GM12878 (cell line): ENCODE measurements at regions not wholly inside any gene's neighbourhood (a gene's known extent, or its start where the extent isn't known, plus 50 kb on each side); places are given as distances from the start of the nearest gene placed in this dataset.
"Not testable (repeated sequence)": the region's sequence is repeated elsewhere in the genome, so short reads cannot be mapped to it uniquely, and the experiment has no call there.

ENCODE experiments used
- ATAC-seq: fragments of 200-7000 bp; cut with Tn5 transposase; 3 replicates; pipeline ENCODE4 v1.9.1; 2020; ENCODE audit warnings: mild to moderate bottlenecking, moderate library complexity
- BruUV-seq: library from RNA; stranded (reverse); fragments of 400-500 nt; replicated peaks from 2 replicates; lab custom pipeline; 2021; lab: Mats Ljungman, UMichigan
- CTCF ChIA-PET: fragments of 300-600 bp; sonication (Branson Sonifier 250); formaldehyde crosslinking; extraction: SDS; loops from one replicate; lab custom pipeline; 2021; ENCODE audit warnings: inconsistent platforms; lab: Yijun Ruan, JAX
- POLR2A ChIA-PET: fragments of 350-600 bp; formaldehyde crosslinking; extraction: SDS; loops from one replicate; lab custom pipeline; 2021; ENCODE audit warnings: inconsistent platforms; lab: Charles Lee
- RAD21 ChIA-PET: fragments of 300-600 bp; sonication (Branson Sonifier 250); formaldehyde crosslinking; loops from one replicate; lab custom pipeline; 2023; ENCODE audit warnings: antibody characterized with exemption; ENCODE audit not compliant: unreplicated experiment; lab: Charles Lee
- SMC1A ChIA-PET: fragments of 300-600 bp; sonication (Branson Sonifier 250); formaldehyde crosslinking; loops from one replicate; lab custom pipeline; 2023; ENCODE audit not compliant: unreplicated experiment, uncharacterized antibody; lab: Charles Lee
- DNase-seq: peaks from one replicate; pipeline ENCODE4 v3.0.0-alpha.2; 2011; ENCODE audit warnings: low read depth, low spot score
- FAIRE-seq: peaks from 3 replicates; lab custom pipeline; 2011; peaks lifted over from hg19 to GRCh38; lab: Jason Lieb, UNC
- H2AFZ ChIP-seq: 2 replicates; pipeline ENCODE4 v1.6.0; 2011; ENCODE audit warnings: low read depth, low read length, control low read depth; ENCODE audit not compliant: control insufficient read depth
- H3K27ac ChIP-seq: 2 replicates; pipeline ENCODE4 v1.5.1; 2011; ENCODE audit warnings: control low read depth; ENCODE audit not compliant: control insufficient read depth, insufficient read depth
- H3K27me3 ChIP-seq, 2 experiments: replicated peaks in 1 of 2; 2 replicates each; pipeline versions ENCODE4 v1.6.0 to v1.6.1; 2011; ENCODE audit warnings: low read length in 1 of 2; ENCODE audit not compliant: control insufficient read depth in 2 of 2, insufficient read depth in 2 of 2
- H3K36me3 ChIP-seq, 2 experiments: 2 replicates each; pipeline ENCODE4 v1.5.1; 2011; ENCODE audit warnings: low read length in 1 of 2; ENCODE audit not compliant: control insufficient read depth in 2 of 2, insufficient read depth in 2 of 2
- H3K4me1 ChIP-seq: 2 replicates; pipeline ENCODE4 v1.6.1; 2011; ENCODE audit warnings: mild to moderate bottlenecking, low read length, moderate library complexity, mixed read lengths; ENCODE audit not compliant: control insufficient read depth, insufficient read depth
- H3K4me2 ChIP-seq: 2 replicates; pipeline ENCODE4 v1.6.0; 2011; ENCODE audit warnings: control low read depth; ENCODE audit not compliant: control insufficient read depth, insufficient read depth
- H3K4me3 ChIP-seq: fragments of 200-600 bp; sonication (generic); 2 replicates; pipeline ENCODE4 v1.5.1; 2016
- H3K79me2 ChIP-seq: 2 replicates; pipeline ENCODE4 v1.6.0; 2011; ENCODE audit warnings: low read length; ENCODE audit not compliant: control insufficient read depth, insufficient read depth
- H3K9ac ChIP-seq: 2 replicates; pipeline ENCODE4 v1.8.0; 2011; ENCODE audit warnings: low read length, control low read depth, mixed read lengths; ENCODE audit not compliant: control insufficient read depth, insufficient read depth
- H3K9me3 ChIP-seq: replicated peaks from 3 replicates; pipeline ENCODE4 v1.5.1; 2011; ENCODE audit warnings: mild to moderate bottlenecking, low read length; ENCODE audit not compliant: control insufficient read depth, insufficient read depth
- H4K20me1 ChIP-seq: 2 replicates; pipeline ENCODE4 v1.6.0; 2011; ENCODE audit not compliant: control insufficient read depth, insufficient read depth
- CHD4 ChIP-seq: fragments of 200-600 bp; sonication (generic); IDR thresholded peaks from 2 replicates; pipeline ENCODE4 v1.6.1; 2016; ENCODE audit warnings: mild to moderate bottlenecking
- EZH2 ChIP-seq: IDR thresholded peaks from 2 replicates; pipeline ENCODE4 v1.6.1; 2012; ENCODE audit warnings: low read depth, mild to moderate bottlenecking, control low read depth, inconsistent platforms, low read length, borderline replicate concordance; ENCODE audit not compliant: control insufficient read depth
- HDGF ChIP-seq: fragments of 450-650 bp; IDR thresholded peaks from 2 replicates; pipeline ENCODE4 v1.6.1; 2016; ENCODE audit warnings: antibody characterized with exemption
- NKRF ChIP-seq: fragments of 450-650 bp; conservative IDR thresholded peaks from 2 replicates; pipeline ENCODE4 v1.6.1; 2017; ENCODE audit warnings: mild to moderate bottlenecking, moderate library complexity
- NR2F1 ChIP-seq: fragments of 450-650 bp; conservative IDR thresholded peaks from 2 replicates; pipeline ENCODE4 v1.6.1; 2017; ENCODE audit warnings: mild to moderate bottlenecking
- PAX5 ChIP-seq: IDR thresholded peaks from 2 replicates; pipeline ENCODE4 v1.6.1; 2011; ENCODE audit warnings: low read depth, low read length, borderline replicate concordance
- RUNX3 ChIP-seq: IDR thresholded peaks from 2 replicates; pipeline ENCODE4 v1.6.1; 2012; ENCODE audit warnings: low read length, inconsistent platforms
- STAT1 ChIP-seq: fragments of 450-650 bp; conservative IDR thresholded peaks from 2 replicates; pipeline ENCODE4 v1.6.1; 2014; ENCODE audit warnings: antibody characterized with exemption, mild to moderate bottlenecking
- TAF1 ChIP-seq: IDR thresholded peaks from 2 replicates; pipeline ENCODE4 v1.6.1; 2011; ENCODE audit warnings: mild to moderate bottlenecking, low read depth, low read length, borderline replicate concordance
- WGBS: methylation state at CpG from one replicate; pipeline ENCODE4 v1.1.6; 2016; ENCODE audit warnings: low lambda C conversion rate; ENCODE audit not compliant: insufficient replicate concordance, insufficient coverage; ENCODE audit errors: missing lambda C conversion rate; 5-methylcytosine and 5-hydroxymethylcytosine counted together
- in situ Hi-C: fragments of 300-500 bp; cut with MboI; formaldehyde crosslinking; loops from 9 replicates; pipeline ENCODE4 v1.14.3; 2018; ENCODE audit warnings: mixed read lengths
- intact Hi-C: fragments of 100-400 bp; cut with micrococcal nuclease; formaldehyde crosslinking; loops from one replicate; pipeline ENCODE4 v1.14.2; 2022; ENCODE audit not compliant: unreplicated experiment

DNA sequence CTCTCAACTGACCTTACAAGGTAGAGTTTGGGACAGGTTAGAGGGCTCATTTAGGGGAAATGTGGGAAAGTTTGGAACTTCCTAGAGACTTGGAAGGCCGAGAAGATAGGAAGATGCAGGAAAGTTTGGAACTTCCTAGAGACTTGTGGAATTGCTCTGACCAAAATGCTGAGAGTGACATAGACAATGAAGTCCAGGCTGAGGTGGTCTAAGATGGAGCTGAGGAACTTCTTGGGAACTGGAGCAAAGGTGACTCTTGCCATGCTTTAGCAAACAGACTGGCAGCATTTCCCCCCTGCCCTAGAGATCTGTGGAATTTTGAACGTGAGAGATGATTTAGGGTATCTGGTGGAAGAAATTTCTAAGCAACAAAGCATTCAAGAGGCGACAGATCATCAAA is 258.9 kb upstream of the GULP1 start:
- H3K27ac ChIP-seq: no peak overlapping the region
- H3K4me2 ChIP-seq: no peak overlapping the region
- in situ Hi-C loops (no loop called here), intact Hi-C loops (no loop called here)
- no peaks in the 10 kb centered on the region for H3K9me3 ChIP-seq
- TF ChIP-seq HDGF: no peak
- TF ChIP-seq CHD4: no peak
- TF ChIP-seq EZH2: no peak
- TF ChIP-seq STAT1: no peak
- no peak for TF ChIP-seq NR2F1
- no peak for TF ChIP-seq NKRF
- no peak for TF ChIP-seq TAF1
- no peak for TF ChIP-seq RUNX3
- TF ChIP-seq PAX5: no peak
- BruUV-seq: no TSS peak
- FAIRE-seq (no peak), ATAC-seq (no peak), DNase-seq (no peak)
- ChIA-PET CTCF (no interaction called here), RAD21 (no interaction called here), SMC1A (no interaction called here), POLR2A (no interaction called here)
- H3K9ac ChIP-seq: no peak overlapping the region
- no peak overlapping the region for H2AFZ ChIP-seq
- H3K4me1 ChIP-seq: no peaks in the 10 kb centered on the region
- H3K27me3 ChIP-seq: 0 out of 4 replicates have a peak, but pooled peaks cover 0 to 1% of the 10 kb centered on the region in 2 experiments
- no peaks in the 10 kb centered on the region for H3K79me2 ChIP-seq
- no peaks in the 10 kb centered on the region for H4K20me1 ChIP-seq
- 0% methylated on average over 3 of the region's 3 CpGs for WGBS
- no peaks in the 10 kb centered on the region for H3K36me3 ChIP-seq
- H3K4me3 ChIP-seq: no peak overlapping the region

GRCh38 chr2:188033240-188033639 is 258.4 kb upstream of the GULP1 start:
- ATAC-seq, H3K27me3 ChIP-seq, H3K9me3 ChIP-seq, H3K36me3 ChIP-seq, H3K27ac ChIP-seq, SMC1A ChIA-PET, H3K4me3 ChIP-seq, CTCF ChIA-PET, H2AFZ ChIP-seq, H3K4me2 ChIP-seq, H3K79me2 ChIP-seq, in situ Hi-C loops, FAIRE-seq, DNase-seq, H4K20me1 ChIP-seq, BruUV-seq, H3K9ac ChIP-seq, RAD21 ChIA-PET, H3K4me1 ChIP-seq, POLR2A ChIA-PET, intact Hi-C loops: not testable (repeated sequence)
- 0% methylated on average over 1 of the region's 1 CpG for WGBS

DNA sequence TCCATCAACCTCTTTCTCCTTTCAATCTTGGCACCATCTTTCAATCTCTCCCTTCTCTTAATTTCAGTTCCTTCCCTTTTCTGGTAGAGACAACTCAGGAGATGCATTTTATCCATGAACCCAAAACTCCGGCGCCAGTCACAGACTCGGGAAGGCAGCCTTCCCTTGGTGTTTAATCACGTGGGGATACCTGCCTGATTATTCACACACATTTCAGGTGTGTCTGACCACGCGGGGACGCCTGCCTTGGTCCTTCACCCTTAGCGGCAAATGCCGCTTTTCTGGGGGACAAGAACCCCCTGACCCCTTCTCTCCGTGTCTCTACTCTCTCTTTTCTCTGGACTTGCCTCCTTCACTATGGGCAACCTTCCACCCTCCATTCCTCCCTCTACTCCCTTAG is 257.6 kb upstream of the GULP1 start:
- H3K36me3 ChIP-seq, H3K9ac ChIP-seq, DNase-seq, H3K79me2 ChIP-seq, H3K4me3 ChIP-seq, POLR2A ChIA-PET, intact Hi-C loops, RAD21 ChIA-PET, H3K27ac ChIP-seq, ATAC-seq, in situ Hi-C loops, SMC1A ChIA-PET, H3K9me3 ChIP-seq, H4K20me1 ChIP-seq, CTCF ChIA-PET, FAIRE-seq, BruUV-seq, H3K4me1 ChIP-seq, H2AFZ ChIP-seq, H3K27me3 ChIP-seq, H3K4me2 ChIP-seq: not testable (repeated sequence)
- 65% methylated on average over 10 of the region's 10 CpGs for WGBS
